ENCODE measurements at regions not wholly inside any gene's neighbourhood (a gene's known extent, or its start where the extent isn't known, plus 50 kb on each side); places are given as distances from the start of the nearest gene placed in this dataset.

DNA sequence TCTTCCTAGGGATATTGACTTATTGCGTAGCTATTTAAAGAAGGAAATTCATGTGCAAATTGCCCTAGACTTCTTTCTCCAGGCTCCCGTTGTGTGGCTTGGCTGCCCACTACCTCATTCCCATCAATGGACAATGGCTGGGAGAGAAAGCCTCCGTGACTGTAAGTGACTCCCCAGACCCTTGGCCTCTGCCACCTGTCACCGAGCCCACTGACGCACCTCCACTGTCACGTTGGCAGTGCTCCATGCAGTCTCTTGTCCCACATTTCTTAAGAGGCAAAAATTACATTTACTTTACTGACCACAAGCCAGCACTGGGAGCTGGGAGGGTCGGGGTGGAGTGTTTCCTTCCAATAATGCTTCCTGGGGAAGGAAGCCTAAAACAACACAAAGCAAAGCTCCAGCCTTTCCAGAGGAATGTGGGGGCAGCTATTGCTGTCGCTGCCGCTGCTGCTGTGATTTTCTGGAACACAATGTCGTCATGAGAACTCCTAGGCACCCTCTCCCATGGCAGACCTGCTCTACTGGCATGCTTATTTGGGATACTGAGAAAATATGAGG, 89.7 kb upstream of the STEAP1B start:
- no peak for TF ChIP-seq EZH2 (IDR thresholded peaks at IDR 0.05; ENCODE audit: low read depth)
- TF ChIP-seq, protein P1, sequence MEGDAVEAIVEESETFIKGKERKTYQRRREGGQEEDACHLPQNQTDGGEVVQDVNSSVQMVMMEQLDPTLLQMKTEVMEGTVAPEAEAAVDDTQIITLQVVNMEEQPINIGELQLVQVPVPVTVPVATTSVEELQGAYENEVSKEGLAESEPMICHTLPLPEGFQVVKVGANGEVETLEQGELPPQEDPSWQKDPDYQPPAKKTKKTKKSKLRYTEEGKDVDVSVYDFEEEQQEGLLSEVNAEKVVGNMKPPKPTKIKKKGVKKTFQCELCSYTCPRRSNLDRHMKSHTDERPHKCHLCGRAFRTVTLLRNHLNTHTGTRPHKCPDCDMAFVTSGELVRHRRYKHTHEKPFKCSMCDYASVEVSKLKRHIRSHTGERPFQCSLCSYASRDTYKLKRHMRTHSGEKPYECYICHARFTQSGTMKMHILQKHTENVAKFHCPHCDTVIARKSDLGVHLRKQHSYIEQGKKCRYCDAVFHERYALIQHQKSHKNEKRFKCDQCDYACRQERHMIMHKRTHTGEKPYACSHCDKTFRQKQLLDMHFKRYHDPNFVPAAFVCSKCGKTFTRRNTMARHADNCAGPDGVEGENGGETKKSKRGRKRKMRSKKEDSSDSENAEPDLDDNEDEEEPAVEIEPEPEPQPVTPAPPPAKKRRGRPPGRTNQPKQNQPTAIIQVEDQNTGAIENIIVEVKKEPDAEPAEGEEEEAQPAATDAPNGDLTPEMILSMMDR (conservative IDR thresholded peaks at IDR 0.05): no peak
